K562 (cell line): ENCODE measurements at regions not wholly inside any gene's neighbourhood (a gene's known extent, or its start where the extent isn't known, plus 50 kb on each side); places are given as distances from the start of the nearest gene placed in this dataset.

Experiments used
- ATAC-seq: fragments of 200-7000 bp; cut with Tn5 transposase; 3 replicates; pipeline ENCODE4 v1.9.1; 2020; ENCODE audit warnings: moderate library complexity
- BruUV-seq: library from RNA; stranded (reverse); fragments of 400-500 nt; replicated peaks from 2 replicates; lab custom pipeline; 2021; lab: Mats Ljungman, UMichigan
- CTCF ChIA-PET: fragments of 300-600 bp; formaldehyde crosslinking; extraction: SDS; loops from one replicate; lab custom pipeline; 2021; ENCODE audit warnings: low intra/inter-chr PET ratio; lab: Yijun Ruan, JAX
- POLR2A ChIA-PET: fragments of 300-600, 350-650 bp; sonication (Branson Sonifier 250); formaldehyde crosslinking; extraction: SDS; loops from one replicate; lab custom pipeline; 2021; ENCODE audit warnings: antibody characterized with exemption, inconsistent platforms; lab: Yijun Ruan, JAX
- DNase-seq, 4 experiments: peaks; one replicate each; pipeline versions ENCODE4 v3.0.0 to v3.0.0-alpha.2; 2011 to 2018; ENCODE audit warnings: low spot score in 3 of 4, mixed read lengths in 3 of 4; ENCODE audit errors: extremely low read depth in 1 of 4
- FAIRE-seq: peaks from 2 replicates; lab custom pipeline; 2011; peaks lifted over from hg19 to GRCh38; lab: Jason Lieb, UNC
- H2AFZ ChIP-seq: 2 replicates; pipeline ENCODE4 v1.6.0; 2011; ENCODE audit warnings: low read depth, low read length, control low read depth, inconsistent platforms
- H3K27ac ChIP-seq: fragments of 200-600 bp; 3 replicates; pipeline ENCODE4 v1.8.0; 2011; ENCODE audit warnings: low read depth, mild to moderate bottlenecking, control low read depth, inconsistent platforms, low read length, moderate library complexity, mixed read lengths; ENCODE audit errors: extremely low read depth
- H3K27me3 ChIP-seq, 2 experiments: fragments of 300-600 bp in 1 of 2; 2 replicates in 1 of 2; 3 replicates in 1 of 2; pipeline versions ENCODE4 v1.6.0 to v1.8.0; 2011; ENCODE audit warnings: inconsistent platforms in 2 of 2, low read length in 2 of 2, mild to moderate bottlenecking in 1 of 2, mixed read lengths in 1 of 2, moderate library complexity in 1 of 2; ENCODE audit not compliant: control insufficient read depth in 2 of 2, insufficient read depth in 2 of 2
- H3K36me3 ChIP-seq: fragments of 300-600 bp; 3 replicates; pipeline ENCODE4 v1.8.0; 2011; ENCODE audit warnings: mild to moderate bottlenecking, low read length, inconsistent platforms; ENCODE audit not compliant: control insufficient read depth, insufficient read depth
- H3K4me1 ChIP-seq, 2 experiments: fragments of 200-600 bp in 1 of 2; replicated peaks in 1 of 2; 2 replicates in 1 of 2; 3 replicates in 1 of 2; pipeline versions ENCODE4 v1.5.1 to v1.8.0; 2011; ENCODE audit warnings: inconsistent platforms in 2 of 2, low read length in 2 of 2, mild to moderate bottlenecking in 1 of 2, mixed read lengths in 1 of 2, moderate library complexity in 1 of 2; ENCODE audit not compliant: control insufficient read depth in 2 of 2, insufficient read depth in 2 of 2
- H3K4me2 ChIP-seq: 2 replicates; pipeline ENCODE4 v1.6.1; 2011; ENCODE audit warnings: low read length, control low read depth, inconsistent platforms, mixed read lengths; ENCODE audit not compliant: insufficient read depth
- H3K4me3 ChIP-seq: fragments of 200-600 bp; sonication (generic), shearing (Covaris generic); 2 replicates; pipeline ENCODE4 v1.5.1; 2016; ENCODE audit warnings: control low read depth, inconsistent platforms
- H3K79me2 ChIP-seq: fragments of 200-600 bp; 3 replicates; pipeline ENCODE4 v1.8.0; 2011; ENCODE audit warnings: low read length, inconsistent platforms; ENCODE audit not compliant: control insufficient read depth, insufficient read depth
- H3K9ac ChIP-seq, 2 experiments: 2 replicates each; pipeline versions ENCODE4 v1.6.0 to v1.6.1; 2011; ENCODE audit warnings: low read depth in 2 of 2, low read length in 2 of 2, control low read depth in 1 of 2, inconsistent platforms in 1 of 2, mild to moderate bottlenecking in 1 of 2, mixed read lengths in 1 of 2; ENCODE audit not compliant: insufficient read depth in 1 of 2
- H3K9me1 ChIP-seq: one replicate; pipeline ENCODE4 v1.6.0; 2011; ENCODE audit warnings: inconsistent platforms, mild to moderate bottlenecking, low read length, moderate library complexity; ENCODE audit not compliant: control insufficient read depth, insufficient read depth
- H3K9me3 ChIP-seq: replicated peaks from 2 replicates; pipeline ENCODE4 v1.5.1; 2011; ENCODE audit warnings: low read depth, low read length, inconsistent platforms; ENCODE audit not compliant: control insufficient read depth, insufficient read depth
- H4K20me1 ChIP-seq: replicated peaks from 2 replicates; pipeline ENCODE4 v1.6.1; 2011; ENCODE audit warnings: low read length, inconsistent platforms, mixed read lengths; ENCODE audit not compliant: control insufficient read depth, insufficient read depth
- ARID4B ChIP-seq: sonication (generic); formaldehyde crosslinking; IDR thresholded peaks from 2 replicates; pipeline ENCODE4 v1.8.0; 2022; ENCODE audit warnings: mild to moderate bottlenecking, missing genetic modification reagents
- BMI1 ChIP-seq: fragments of 150-350 bp; IDR thresholded peaks from 2 replicates; pipeline ENCODE4 v1.6.1; 2014; ENCODE audit warnings: low read length
- CCNT2 ChIP-seq: IDR thresholded peaks from 2 replicates; pipeline ENCODE4 v1.6.1; 2011; ENCODE audit warnings: borderline replicate concordance, low read depth, mild to moderate bottlenecking, moderate library complexity, mixed read lengths, low read length; ENCODE audit not compliant: insufficient read length; ENCODE audit errors: extremely low read depth
- GATAD2B ChIP-seq: fragments of 450-650 bp; IDR thresholded peaks from 2 replicates; pipeline ENCODE4 v1.6.1; 2017; ENCODE audit warnings: mild to moderate bottlenecking, borderline replicate concordance
- HNRNPH1 ChIP-seq: fragments of 200-400 bp; formaldehyde crosslinking; optimal IDR thresholded peaks from 2 replicates; pipeline ENCODE3; 2017; ENCODE audit warnings: low read depth, mild to moderate bottlenecking, low read length, moderate library complexity
- IRF9 ChIP-seq: fragments of 450-650 bp; IDR thresholded peaks from 2 replicates; pipeline ENCODE4 v1.6.1; 2016; ENCODE audit warnings: missing biosample characterization, missing genetic modification characterization
- L3MBTL2 ChIP-seq: fragments of 450-650 bp; IDR thresholded peaks from 2 replicates; pipeline ENCODE4 v1.6.1; 2016; ENCODE audit warnings: mild to moderate bottlenecking, moderate library complexity
- NCOR1 ChIP-seq: fragments of 450-650 bp; IDR thresholded peaks from 2 replicates; pipeline ENCODE4 v1.6.1; 2016; ENCODE audit warnings: mild to moderate bottlenecking, moderate library complexity
- NELFE ChIP-seq: IDR thresholded peaks from 2 replicates; pipeline ENCODE4 v1.6.1; 2011; ENCODE audit warnings: mild to moderate bottlenecking; ENCODE audit not compliant: insufficient read depth, insufficient read length
- NFE2 ChIP-seq: IDR thresholded peaks from 2 replicates; pipeline ENCODE4 v1.6.1; 2014; ENCODE audit warnings: antibody characterized with exemption, low read depth
- SMARCC2 ChIP-seq: fragments of 450-650 bp; IDR thresholded peaks from 2 replicates; pipeline ENCODE4 v1.6.1; 2017; ENCODE audit warnings: antibody characterized with exemption, moderate library complexity, mild to moderate bottlenecking, low read depth
- STAT5A ChIP-seq: IDR thresholded peaks from 2 replicates; pipeline ENCODE4 v1.6.1; 2012; ENCODE audit warnings: low read length, inconsistent platforms, borderline replicate concordance
- TOE1 ChIP-seq, 2 experiments: fragments of 450-650 bp in 1 of 2; sonication (generic) in 1 of 2; formaldehyde crosslinking in 1 of 2; IDR thresholded peaks; 2 replicates each; pipeline versions ENCODE4 v1.7.1 to v1.8.0; 2016 to 2022; ENCODE audit warnings: borderline replicate concordance in 2 of 2, mild to moderate bottlenecking in 2 of 2, antibody characterized with exemption in 1 of 2, inconsistent platforms in 1 of 2, low read depth in 1 of 2, missing genetic modification reagents in 1 of 2, moderate library complexity in 1 of 2
- TSHZ1 ChIP-seq: fragments of 250-450 bp; sonication (Bioruptor Pico); IDR thresholded peaks from 2 replicates; pipeline ENCODE4 v1.4.0; 2020; ENCODE audit warnings: mild to moderate bottlenecking, moderate library complexity
- ZNF436 ChIP-seq: fragments of 250-450, 450-650 bp; sonication (Bioruptor Pico); formaldehyde crosslinking; IDR thresholded peaks from 2 replicates; pipeline ENCODE4 v1.7.0; 2020; ENCODE audit warnings: mild to moderate bottlenecking
- WGBS: fragments of 100-300 bp; shearing (Covaris generic); methylation state at CpG from one replicate; pipeline ENCODE4 v1.1.6; 2016; ENCODE audit warnings: low coverage, mixed read lengths; ENCODE audit not compliant: insufficient coverage; ENCODE audit errors: missing lambda C conversion rate; 5-methylcytosine and 5-hydroxymethylcytosine counted together
- in situ Hi-C: fragments of 300-500 bp; cut with MboI; formaldehyde crosslinking; loops from 4 replicates; pipeline ENCODE4 v1.15.0; 2018; ENCODE audit warnings: inconsistent platforms, mixed read lengths
- intact Hi-C: fragments of 100-400 bp; cut with micrococcal nuclease; formaldehyde crosslinking; loops from 2 replicates; pipeline ENCODE4 v1.14.2; 2022

- POLR2A ChIA-PET, result interaction anchor here (0.9 kb wide), 1 partner anchor 19 kb away, joined by 3 read pairs; no protein-coding TSS in a partner anchor
- intact Hi-C loops (no loop called here), in situ Hi-C loops (no loop called here)
- Histone ChIP-seq H3K36me3 (no peaks in the 10 kb centered on the region), H3K4me3 (no peak overlapping the region), H3K4me1 (no peaks in the 10 kb centered on the region), H3K9me3 (no peaks in the 10 kb centered on the region), H2AFZ (no peak overlapping the region), H3K27me3 (no peaks in the 10 kb centered on the region), H4K20me1 (no peaks in the 10 kb centered on the region), H3K9ac (no peak overlapping the region), H3K4me2 (no peak overlapping the region), H3K27ac (no peak overlapping the region), H3K9me1 (no peaks in the 10 kb centered on the region), H3K79me2 (no peaks in the 10 kb centered on the region)
- 0% methylated on average over 5 of the region's 5 CpGs for WGBS
- FAIRE-seq (no peak), ATAC-seq (no peak), DNase-seq (no peak)
- BruUV-seq, result no TSS peak
- CTCF ChIA-PET, result no interaction called here
- TF ChIP-seq CCNT2, result no peak
- TF ChIP-seq NCOR1, result no peak
- no peak for TF ChIP-seq TSHZ1 (CRISPR knock-in tag)
- no peak for TF ChIP-seq ARID4B (CRISPR knock-in tag)
- no peak for TF ChIP-seq ZNF436 (CRISPR knock-in tag)
- no peak for TF ChIP-seq BMI1
- TF ChIP-seq L3MBTL2, result no peak
- no peak for TF ChIP-seq HNRNPH1
- TF ChIP-seq NFE2, result no peak
- TF ChIP-seq GATAD2B, result no peak
- TF ChIP-seq TOE1 (IDR thresholded peaks at IDR 0.05; ENCODE audit: borderline replicate concordance), result no peak
- no peak for TF ChIP-seq TOE1 (CRISPR knock-in tag; IDR thresholded peaks at IDR 0.05; ENCODE audit: borderline replicate concordance, low read depth)
- TF ChIP-seq IRF9, result no peak
- TF ChIP-seq SMARCC2, result no peak
- no peak for TF ChIP-seq NELFE
- TF ChIP-seq STAT5A, result no peak
These were observed 153.7 kb upstream of the TSHZ2 start for GRCh38 chr20:52818491-52818890.
